ENCODE measurements at regions not wholly inside any gene's neighbourhood (a gene's known extent, or its start where the extent isn't known, plus 50 kb on each side); places are given as distances from the start of the nearest gene placed in this dataset.

GRCh38 chr9:107110153-107110552, 172.9 kb upstream of the RAD23B start:
- Histone ChIP-seq H3K4me1 (ENCODE audit: control insufficient read depth, insufficient read depth, low read length, poor library complexity, severe bottlenecking) (no peaks in the 10 kb centered on the region), H3K4me3 (ENCODE audit: insufficient read depth, low read depth, low read length, poor library complexity, severe bottlenecking) (no peak overlapping the region), H3K36me3 (ENCODE audit: control insufficient read depth, insufficient read depth, low read length) (no peaks in the 10 kb centered on the region), H3K27ac (ENCODE audit: insufficient read depth, low read length, poor library complexity, severe bottlenecking) (no peak overlapping the region), H3K9me3 (ENCODE audit: control insufficient read depth, low read length) (no peaks in the 10 kb centered on the region), H3K27me3 (replicated peaks; ENCODE audit: control insufficient read depth, insufficient read depth, low read length, poor library complexity, severe bottlenecking) (no peaks in the 10 kb centered on the region)
- DNase-seq: no peak

- Histone ChIP-seq H3K4me1 (ENCODE audit: control insufficient read depth, insufficient read depth, low read length, poor library complexity, severe bottlenecking) (no peaks in the 10 kb centered on the region), H3K4me3 (ENCODE audit: insufficient read depth, low read depth, low read length, poor library complexity, severe bottlenecking) (no peak overlapping the region), H3K36me3 (ENCODE audit: control insufficient read depth, insufficient read depth, low read length) (no peaks in the 10 kb centered on the region), H3K9me3 (ENCODE audit: control insufficient read depth, low read length) (no peaks in the 10 kb centered on the region), H3K27me3 (replicated peaks; ENCODE audit: control insufficient read depth, insufficient read depth, low read length, poor library complexity, severe bottlenecking) (no peaks in the 10 kb centered on the region), H3K27ac (ENCODE audit: insufficient read depth, low read length, poor library complexity, severe bottlenecking) (no peak overlapping the region)
- DNase-seq: no peak
These were observed 170.3 kb upstream of the RAD23B start for GRCh38 chr9:107112707-107113243.

GRCh38 chr9:107118863-107119624, 164.0 kb upstream of the RAD23B start:
- DNase-seq: no peak
- H3K4me3 ChIP-seq (ENCODE audit: insufficient read depth, low read depth, low read length, poor library complexity, severe bottlenecking): no peak overlapping the region
- H3K27ac ChIP-seq (ENCODE audit: insufficient read depth, low read length, poor library complexity, severe bottlenecking): no peak overlapping the region
- no peaks in the 10 kb centered on the region for H3K27me3 ChIP-seq (replicated peaks; ENCODE audit: control insufficient read depth, insufficient read depth, low read length, poor library complexity, severe bottlenecking)
- H3K36me3 ChIP-seq (ENCODE audit: control insufficient read depth, insufficient read depth, low read length): no peaks in the 10 kb centered on the region
- no peaks in the 10 kb centered on the region for H3K9me3 ChIP-seq (ENCODE audit: control insufficient read depth, low read length)
- no peaks in the 10 kb centered on the region for H3K4me1 ChIP-seq (ENCODE audit: control insufficient read depth, insufficient read depth, low read length, poor library complexity, severe bottlenecking)

- H3K36me3 ChIP-seq (ENCODE audit: control insufficient read depth, insufficient read depth, low read length): no peaks in the 10 kb centered on the region
- no peaks in the 10 kb centered on the region for H3K27me3 ChIP-seq (replicated peaks; ENCODE audit: control insufficient read depth, insufficient read depth, low read length, poor library complexity, severe bottlenecking)
- no peaks in the 10 kb centered on the region for H3K9me3 ChIP-seq (ENCODE audit: control insufficient read depth, low read length)
- DNase-seq: no peak
- no peak overlapping the region for H3K4me3 ChIP-seq (ENCODE audit: insufficient read depth, low read depth, low read length, poor library complexity, severe bottlenecking)
- H3K4me1 ChIP-seq (ENCODE audit: control insufficient read depth, insufficient read depth, low read length, poor library complexity, severe bottlenecking): no peaks in the 10 kb centered on the region
- H3K27ac ChIP-seq (ENCODE audit: insufficient read depth, low read length, poor library complexity, severe bottlenecking): no peak overlapping the region
These were observed 163.3 kb upstream of the RAD23B start for GRCh38 chr9:107119735-107120134.

GRCh38 chr9:107123389-107123788, 159.7 kb upstream of the RAD23B start:
- no peak for DNase-seq
- Histone ChIP-seq H3K4me3 (ENCODE audit: insufficient read depth, low read depth, low read length, poor library complexity, severe bottlenecking) (no peak overlapping the region), H3K27me3 (replicated peaks; ENCODE audit: control insufficient read depth, insufficient read depth, low read length, poor library complexity, severe bottlenecking) (no peaks in the 10 kb centered on the region), H3K9me3 (ENCODE audit: control insufficient read depth, low read length) (no peaks in the 10 kb centered on the region), H3K4me1 (ENCODE audit: control insufficient read depth, insufficient read depth, low read length, poor library complexity, severe bottlenecking) (no peaks in the 10 kb centered on the region), H3K36me3 (ENCODE audit: control insufficient read depth, insufficient read depth, low read length) (no peaks in the 10 kb centered on the region), H3K27ac (ENCODE audit: insufficient read depth, low read length, poor library complexity, severe bottlenecking) (no peak overlapping the region)

GRCh38 chr9:107127608-107128007, 155.5 kb upstream of the RAD23B start:
- Histone ChIP-seq H3K4me1 (ENCODE audit: control insufficient read depth, insufficient read depth, low read length, poor library complexity, severe bottlenecking) (no peaks in the 10 kb centered on the region), H3K4me3 (ENCODE audit: insufficient read depth, low read depth, low read length, poor library complexity, severe bottlenecking) (no peak overlapping the region), H3K27ac (ENCODE audit: insufficient read depth, low read length, poor library complexity, severe bottlenecking) (no peak overlapping the region), H3K27me3 (replicated peaks; ENCODE audit: control insufficient read depth, insufficient read depth, low read length, poor library complexity, severe bottlenecking) (no peaks in the 10 kb centered on the region), H3K36me3 (ENCODE audit: control insufficient read depth, insufficient read depth, low read length) (no peaks in the 10 kb centered on the region), H3K9me3 (ENCODE audit: control insufficient read depth, low read length) (no peaks in the 10 kb centered on the region)
- DNase-seq: no peak

GRCh38 chr9:107131108-107131799, 151.8 kb upstream of the RAD23B start:
- H3K9me3 ChIP-seq (ENCODE audit: control insufficient read depth, low read length): no peaks in the 10 kb centered on the region
- no peak for DNase-seq
- H3K4me1 ChIP-seq (ENCODE audit: control insufficient read depth, insufficient read depth, low read length, poor library complexity, severe bottlenecking): no peaks in the 10 kb centered on the region
- H3K27ac ChIP-seq (ENCODE audit: insufficient read depth, low read length, poor library complexity, severe bottlenecking): no peak overlapping the region
- no peaks in the 10 kb centered on the region for H3K27me3 ChIP-seq (replicated peaks; ENCODE audit: control insufficient read depth, insufficient read depth, low read length, poor library complexity, severe bottlenecking)
- no peaks in the 10 kb centered on the region for H3K36me3 ChIP-seq (ENCODE audit: control insufficient read depth, insufficient read depth, low read length)
- no peak overlapping the region for H3K4me3 ChIP-seq (ENCODE audit: insufficient read depth, low read depth, low read length, poor library complexity, severe bottlenecking)

GRCh38 chr9:107136296-107136695, 146.8 kb upstream of the RAD23B start:
- Histone ChIP-seq H3K36me3 (ENCODE audit: control insufficient read depth, insufficient read depth, low read length) (no peaks in the 10 kb centered on the region), H3K27ac (ENCODE audit: insufficient read depth, low read length, poor library complexity, severe bottlenecking) (no peak overlapping the region), H3K4me1 (ENCODE audit: control insufficient read depth, insufficient read depth, low read length, poor library complexity, severe bottlenecking) (no peaks in the 10 kb centered on the region), H3K9me3 (ENCODE audit: control insufficient read depth, low read length) (no peaks in the 10 kb centered on the region), H3K4me3 (ENCODE audit: insufficient read depth, low read depth, low read length, poor library complexity, severe bottlenecking) (no peak overlapping the region), H3K27me3 (replicated peaks; ENCODE audit: control insufficient read depth, insufficient read depth, low read length, poor library complexity, severe bottlenecking) (no peaks in the 10 kb centered on the region)
- no peak for DNase-seq

- H3K9me3 ChIP-seq (ENCODE audit: control insufficient read depth, low read length): no peaks in the 10 kb centered on the region
- H3K36me3 ChIP-seq (ENCODE audit: control insufficient read depth, insufficient read depth, low read length): no peaks in the 10 kb centered on the region
- H3K4me3 ChIP-seq (ENCODE audit: insufficient read depth, low read depth, low read length, poor library complexity, severe bottlenecking): no peak overlapping the region
- no peaks in the 10 kb centered on the region for H3K4me1 ChIP-seq (ENCODE audit: control insufficient read depth, insufficient read depth, low read length, poor library complexity, severe bottlenecking)
- DNase-seq: no peak
- H3K27ac ChIP-seq (ENCODE audit: insufficient read depth, low read length, poor library complexity, severe bottlenecking): no peak overlapping the region
- no peaks in the 10 kb centered on the region for H3K27me3 ChIP-seq (replicated peaks; ENCODE audit: control insufficient read depth, insufficient read depth, low read length, poor library complexity, severe bottlenecking)
These were observed 145.4 kb upstream of the RAD23B start for GRCh38 chr9:107137495-107138202.

All from effector memory CD4-positive, alpha-beta T cell (primary cell).